ENCODE measurements at regions not wholly inside any gene's neighbourhood (a gene's known extent, or its start where the extent isn't known, plus 50 kb on each side); places are given as distances from the start of the nearest gene placed in this dataset.

GRCh38 chr2:19050354-19050753 is 308.1 kb downstream of the OSR1 start:
- TF ChIP-seq, protein P1, sequence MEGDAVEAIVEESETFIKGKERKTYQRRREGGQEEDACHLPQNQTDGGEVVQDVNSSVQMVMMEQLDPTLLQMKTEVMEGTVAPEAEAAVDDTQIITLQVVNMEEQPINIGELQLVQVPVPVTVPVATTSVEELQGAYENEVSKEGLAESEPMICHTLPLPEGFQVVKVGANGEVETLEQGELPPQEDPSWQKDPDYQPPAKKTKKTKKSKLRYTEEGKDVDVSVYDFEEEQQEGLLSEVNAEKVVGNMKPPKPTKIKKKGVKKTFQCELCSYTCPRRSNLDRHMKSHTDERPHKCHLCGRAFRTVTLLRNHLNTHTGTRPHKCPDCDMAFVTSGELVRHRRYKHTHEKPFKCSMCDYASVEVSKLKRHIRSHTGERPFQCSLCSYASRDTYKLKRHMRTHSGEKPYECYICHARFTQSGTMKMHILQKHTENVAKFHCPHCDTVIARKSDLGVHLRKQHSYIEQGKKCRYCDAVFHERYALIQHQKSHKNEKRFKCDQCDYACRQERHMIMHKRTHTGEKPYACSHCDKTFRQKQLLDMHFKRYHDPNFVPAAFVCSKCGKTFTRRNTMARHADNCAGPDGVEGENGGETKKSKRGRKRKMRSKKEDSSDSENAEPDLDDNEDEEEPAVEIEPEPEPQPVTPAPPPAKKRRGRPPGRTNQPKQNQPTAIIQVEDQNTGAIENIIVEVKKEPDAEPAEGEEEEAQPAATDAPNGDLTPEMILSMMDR (IDR thresholded peaks at IDR 0.05) = no peak
- peaks cover 2 to 13% of the 10 kb centered on the region in 2 donors for H3K4me1 ChIP-seq
- no peak overlapping the region for H3K4me3 ChIP-seq
- H3K9me3 ChIP-seq = no peaks in the 10 kb centered on the region
- intact Hi-C loops (cut with DNase I) = no loop called here
- DNase-seq (ENCODE audit: low spot score in 2 of 2) = no peak
- H3K36me3 ChIP-seq = no peaks in the 10 kb centered on the region
- H3K27ac ChIP-seq = peak overlapping the region in 1 of 2 donors; percentile 33
- no peaks in the 10 kb centered on the region for H3K27me3 ChIP-seq

GRCh38 chr2:19048593-19049266 is 309.7 kb downstream of the OSR1 start:
- TF ChIP-seq, protein P1 (IDR thresholded peaks at IDR 0.05) = no peak
- no peak overlapping the region for H3K4me3 ChIP-seq
- H3K36me3 ChIP-seq = no peaks in the 10 kb centered on the region
- H3K27me3 ChIP-seq = no peaks in the 10 kb centered on the region
- DNase-seq (ENCODE audit: low spot score in 2 of 2) = no peak
- intact Hi-C loops (cut with DNase I) = no loop called here
- peaks cover 2 to 13% of the 10 kb centered on the region in 2 donors for H3K4me1 ChIP-seq
- peak overlapping the region in 1 of 2 donors; percentile 2 for H3K27ac ChIP-seq
- H3K9me3 ChIP-seq = no peaks in the 10 kb centered on the region

GRCh38 chr2:19046986-19047780 is 311.2 kb downstream of the OSR1 start:
- TF ChIP-seq, protein P1 (IDR thresholded peaks at IDR 0.05) = no peak
- no peak for DNase-seq (ENCODE audit: low spot score in 2 of 2)
- no peak overlapping the region for H3K27ac ChIP-seq
- H3K9me3 ChIP-seq = no peaks in the 10 kb centered on the region
- peaks cover 2 to 13% of the 10 kb centered on the region in 2 donors for H3K4me1 ChIP-seq
- no peaks in the 10 kb centered on the region for H3K27me3 ChIP-seq
- intact Hi-C loops (cut with DNase I) = no loop called here
- H3K36me3 ChIP-seq = no peaks in the 10 kb centered on the region
- no peak overlapping the region for H3K4me3 ChIP-seq

- TF ChIP-seq, protein P1 (IDR thresholded peaks at IDR 0.05) = no peak
- no peak overlapping the region for H3K4me3 ChIP-seq
- no peaks in the 10 kb centered on the region for H3K27me3 ChIP-seq
- no peaks in the 10 kb centered on the region for H3K36me3 ChIP-seq
- peaks cover 0 to 7% of the 10 kb centered on the region in 2 donors for H3K4me1 ChIP-seq
- intact Hi-C loops (cut with DNase I) = no loop called here
- H3K27ac ChIP-seq = no peak overlapping the region
- H3K9me3 ChIP-seq = no peaks in the 10 kb centered on the region
- no peak for DNase-seq (ENCODE audit: low spot score in 2 of 2)
Observed at GRCh38 chr2:19045151-19045550, 313.3 kb downstream of the OSR1 start.

DNA sequence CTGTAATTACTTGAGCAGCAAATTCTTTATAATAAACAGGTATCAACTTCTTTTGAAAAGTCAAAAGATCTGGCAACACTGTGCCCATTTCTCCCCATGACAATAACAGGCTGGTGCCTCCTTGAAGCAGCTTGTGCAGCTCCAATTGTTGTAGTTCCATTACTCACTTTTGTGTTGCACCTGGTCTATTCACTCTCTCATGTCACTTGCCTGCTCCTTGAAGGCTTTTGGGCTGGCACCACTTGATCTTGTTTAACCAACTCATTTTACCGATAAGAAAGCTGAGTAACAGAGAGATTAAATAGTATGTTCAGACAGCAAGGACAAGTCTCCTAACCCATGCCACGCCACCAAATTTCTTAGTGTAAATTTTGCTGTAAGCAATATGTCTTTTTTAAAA is 314.5 kb downstream of the OSR1 start:
- TF ChIP-seq, protein P1 (IDR thresholded peaks at IDR 0.05) = no peak
- no peaks in the 10 kb centered on the region for H3K27me3 ChIP-seq
- intact Hi-C loops (cut with DNase I) = no loop called here

More for the DNA sequence above, 314.5 kb downstream of the OSR1 start:
- no peaks in the 10 kb centered on the region for H3K9me3 ChIP-seq
- no peaks in the 10 kb centered on the region for H3K36me3 ChIP-seq
- H3K4me3 ChIP-seq = no peak overlapping the region
- peaks cover 0 to 7% of the 10 kb centered on the region in 2 donors for H3K4me1 ChIP-seq
- no peak for DNase-seq (ENCODE audit: low spot score in 2 of 2)
- H3K27ac ChIP-seq = no peak overlapping the region
